Skeletal muscle tissue (tissue), 3 donors: ENCODE measurements at regions not wholly inside any gene's neighbourhood (a gene's known extent, or its start where the extent isn't known, plus 50 kb on each side); places are given as distances from the start of the nearest gene placed in this dataset.
"Not testable (repeated sequence)": the region's sequence is repeated elsewhere in the genome, so short reads cannot be mapped to it uniquely, and the experiment has no call there.

Experiments used
- H3K27ac ChIP-seq: one replicate; pipeline ENCODE4 v1.7.0; 2013; ENCODE audit warnings: mild to moderate bottlenecking, low read depth, low read length, inconsistent platforms
- H3K27me3 ChIP-seq, 3 donors: one replicate each; pipeline ENCODE4 v1.7.0; 2013; ENCODE audit warnings: low read length in 3 of 3; ENCODE audit not compliant: control insufficient read depth in 3 of 3, insufficient read depth in 3 of 3
- H3K36me3 ChIP-seq, 3 donors: one replicate each; pipeline ENCODE4 v1.7.0; 2013; ENCODE audit warnings: low read length in 3 of 3; ENCODE audit not compliant: control insufficient read depth in 3 of 3, insufficient read depth in 3 of 3
- H3K4me1 ChIP-seq, 3 donors: one replicate each; pipeline ENCODE4 v1.7.0; 2013; ENCODE audit warnings: low read length in 3 of 3, mild to moderate bottlenecking in 3 of 3; ENCODE audit not compliant: control insufficient read depth in 3 of 3, insufficient read depth in 3 of 3
- H3K4me3 ChIP-seq, 3 donors: one replicate each; pipeline ENCODE4 v1.7.0; 2013; ENCODE audit warnings: low read length in 3 of 3
- H3K9ac ChIP-seq, 3 donors: one replicate each; pipeline ENCODE4 v1.7.0; 2013; ENCODE audit warnings: low read length in 3 of 3, mild to moderate bottlenecking in 3 of 3, moderate library complexity in 2 of 3, low read depth in 1 of 3
- H3K9me3 ChIP-seq, 3 donors: one replicate each; pipeline ENCODE4 v1.7.0; 2013; ENCODE audit warnings: low read length in 3 of 3; ENCODE audit not compliant: control insufficient read depth in 3 of 3
- donor health status: Osteomylitis.

DNA sequence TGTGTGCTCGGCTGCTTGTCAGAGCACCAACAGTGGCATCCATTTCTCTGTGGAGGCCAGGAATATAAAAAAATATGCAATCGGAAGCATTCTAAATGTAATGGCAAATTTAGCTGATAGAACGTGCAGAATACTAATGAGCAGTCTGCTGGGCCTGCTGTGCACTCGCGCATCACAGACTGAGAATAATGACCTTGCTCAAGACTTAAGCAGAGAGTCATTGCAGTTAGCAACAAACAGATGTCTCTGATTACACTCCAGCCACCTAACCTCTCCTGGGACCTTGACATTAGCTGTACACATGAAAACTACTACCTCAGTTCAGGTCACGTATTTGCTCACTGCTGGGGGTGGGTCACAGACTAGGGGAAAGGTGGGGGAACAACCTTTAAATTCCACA, 269.2 kb upstream of the DAAM1 start:
- Histone ChIP-seq H3K4me3 (no peak overlapping the region), H3K9me3 (no peaks in the 10 kb centered on the region), H3K27ac (no peak overlapping the region), H3K9ac (no peak overlapping the region), H3K4me1 (no peaks in the 10 kb centered on the region), H3K27me3 (peaks cover 0 to 3% (median 2%) of the 10 kb centered on the region in 3 donors), H3K36me3 (no peaks in the 10 kb centered on the region)

DNA sequence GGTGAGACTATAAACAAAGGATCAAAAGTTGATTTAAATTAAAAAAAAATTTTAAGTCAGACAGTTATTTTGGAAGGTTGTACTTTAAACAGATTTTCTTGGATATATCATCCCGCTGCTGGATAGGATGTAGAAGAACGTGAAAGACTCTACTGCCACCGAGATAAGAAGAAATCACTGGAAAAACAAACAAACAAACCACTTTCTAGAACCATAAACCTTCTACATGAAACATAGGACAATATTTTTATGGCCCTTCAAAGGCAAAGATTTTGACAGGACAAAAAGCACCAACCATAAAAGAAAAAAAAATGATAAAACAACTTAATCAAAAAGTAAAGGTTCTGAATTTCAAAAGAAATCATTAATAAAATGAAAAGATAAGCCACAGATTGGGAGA, 268.2 kb upstream of the DAAM1 start:
- Histone ChIP-seq H3K4me3 (no peak overlapping the region), H3K27me3 (peaks cover 0 to 3% (median 2%) of the 10 kb centered on the region in 3 donors), H3K36me3 (no peaks in the 10 kb centered on the region), H3K9me3 (no peaks in the 10 kb centered on the region), H3K27ac (no peak overlapping the region), H3K4me1 (no peaks in the 10 kb centered on the region), H3K9ac (no peak overlapping the region)

DNA sequence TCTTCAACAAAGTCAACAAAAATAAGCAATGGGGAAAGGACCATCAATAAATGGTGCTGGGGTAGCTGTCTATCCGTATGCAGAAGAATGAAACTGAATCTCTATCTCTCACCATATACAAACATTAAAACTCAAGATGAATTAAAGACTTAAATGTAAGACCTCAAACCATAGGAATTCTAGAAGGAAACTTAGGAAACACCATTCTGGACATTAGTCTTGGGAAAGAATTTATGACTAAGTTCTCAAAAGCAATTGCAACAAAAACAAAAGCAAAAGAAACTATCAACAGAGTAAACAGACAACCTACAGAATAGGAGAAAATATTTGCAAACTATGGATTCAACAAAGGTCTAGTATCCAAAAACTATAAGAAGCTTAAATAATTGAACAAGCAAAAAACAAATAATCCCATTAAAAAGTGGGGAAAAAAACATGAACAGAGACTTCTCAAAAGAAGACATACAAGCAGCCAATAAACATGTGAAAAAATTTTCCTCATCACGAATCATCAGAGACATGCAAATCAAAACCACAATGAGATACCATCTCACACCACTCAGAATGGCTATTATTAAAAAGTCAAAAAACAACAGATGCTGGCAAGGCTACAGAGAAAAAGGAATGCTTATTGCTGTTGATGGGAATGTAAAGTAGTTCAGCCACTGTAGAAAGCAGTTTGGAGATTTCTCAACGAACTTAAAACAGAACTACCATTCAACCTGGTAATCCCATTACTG, 266.1 kb upstream of the DAAM1 start:
- H3K27me3 ChIP-seq, H3K27ac ChIP-seq, H3K4me1 ChIP-seq, H3K9me3 ChIP-seq, H3K4me3 ChIP-seq, H3K9ac ChIP-seq, H3K36me3 ChIP-seq: not testable (repeated sequence)

- peaks cover 0 to 3% (median 2%) of the 10 kb centered on the region in 3 donors for H3K27me3 ChIP-seq
- no peaks in the 10 kb centered on the region for H3K9me3 ChIP-seq
- no peak overlapping the region for H3K9ac ChIP-seq
- H3K4me3 ChIP-seq, result no peak overlapping the region
- H3K36me3 ChIP-seq, result no peaks in the 10 kb centered on the region
- no peak overlapping the region for H3K27ac ChIP-seq
- H3K4me1 ChIP-seq, result no peaks in the 10 kb centered on the region
Measured at GRCh38 chr14:58923751-58924405, 264.6 kb upstream of the DAAM1 start.

DNA sequence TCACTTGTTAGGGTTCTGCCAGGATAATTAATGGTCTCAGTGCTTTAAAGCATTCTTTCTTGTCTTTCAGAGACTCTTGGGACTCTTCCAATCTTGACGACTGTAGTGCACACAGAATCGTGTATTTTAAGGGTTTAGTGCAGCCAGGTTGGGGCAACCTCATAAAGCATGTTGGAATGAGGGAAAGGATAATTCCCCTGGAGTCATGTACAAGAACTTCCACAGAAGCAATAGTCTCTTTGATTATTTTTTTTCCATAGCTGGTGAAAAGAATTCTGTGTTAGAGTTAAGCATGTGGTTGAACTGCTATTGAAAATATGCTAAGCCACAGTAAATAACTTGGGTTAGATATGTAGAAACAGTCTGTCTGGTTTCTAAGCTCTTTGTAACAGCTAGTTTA, 246.8 kb upstream of the DAAM1 start:
- Histone ChIP-seq H3K9ac (no peak overlapping the region), H3K27me3 (no peaks in the 10 kb centered on the region), H3K9me3 (peaks cover 0 to 4% (median 0%) of the 10 kb centered on the region in 3 donors), H3K27ac (no peak overlapping the region), H3K4me3 (no peak overlapping the region), H3K4me1 (no peaks in the 10 kb centered on the region), H3K36me3 (no peaks in the 10 kb centered on the region)

GRCh38 chr14:58942516-58942915, 246.0 kb upstream of the DAAM1 start:
- H3K36me3 ChIP-seq, result no peaks in the 10 kb centered on the region
- H3K27ac ChIP-seq, result no peak overlapping the region
- H3K9me3 ChIP-seq, result peaks cover 0 to 4% (median 0%) of the 10 kb centered on the region in 3 donors
- H3K4me3 ChIP-seq, result no peak overlapping the region
- H3K9ac ChIP-seq, result no peak overlapping the region
- H3K4me1 ChIP-seq, result no peaks in the 10 kb centered on the region
- H3K27me3 ChIP-seq, result no peaks in the 10 kb centered on the region

DNA sequence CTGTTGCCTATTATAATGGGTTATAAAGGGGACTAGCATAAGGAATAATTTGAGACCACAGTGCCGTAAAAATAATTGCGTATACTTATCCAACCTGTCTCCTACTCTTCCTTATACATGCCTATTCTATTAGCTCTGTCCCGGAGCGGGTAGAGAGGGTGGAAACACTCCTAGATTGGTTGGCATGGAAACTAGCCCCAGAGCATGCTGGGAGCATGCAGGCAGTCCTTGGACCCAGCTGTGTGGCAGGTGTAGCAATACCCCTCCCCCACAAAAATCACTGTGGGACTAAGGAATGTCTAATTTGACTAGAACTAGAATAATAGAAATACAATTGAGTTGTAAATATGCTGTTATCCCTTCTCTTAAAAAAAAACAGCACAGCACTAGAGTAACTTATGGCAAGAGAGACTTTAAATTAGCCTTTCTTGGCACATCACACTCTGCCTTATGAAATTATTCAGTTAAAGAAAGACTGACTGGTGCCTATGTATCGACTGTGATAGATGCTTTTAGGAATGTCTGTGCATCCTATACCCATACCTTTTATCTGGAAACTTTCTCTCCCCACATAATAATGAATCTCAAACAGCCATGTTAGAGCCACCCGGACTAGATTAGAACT, 244.0 kb upstream of the DAAM1 start:
- Histone ChIP-seq H3K4me3 (no peak overlapping the region), H3K9ac (no peak overlapping the region), H3K27me3 (no peaks in the 10 kb centered on the region), H3K36me3 (no peaks in the 10 kb centered on the region), H3K9me3 (no peaks in the 10 kb centered on the region), H3K4me1 (no peaks in the 10 kb centered on the region), H3K27ac (no peak overlapping the region)

- H3K9ac ChIP-seq, result no peak overlapping the region
- no peaks in the 10 kb centered on the region for H3K9me3 ChIP-seq
- H3K4me1 ChIP-seq, result no peaks in the 10 kb centered on the region
- H3K27me3 ChIP-seq, result no peaks in the 10 kb centered on the region
- no peak overlapping the region for H3K27ac ChIP-seq
- H3K4me3 ChIP-seq, result no peak overlapping the region
- H3K36me3 ChIP-seq, result no peaks in the 10 kb centered on the region
Measured at GRCh38 chr14:58944968-58945356, 243.5 kb upstream of the DAAM1 start.

GRCh38 chr14:58946431-58946830, 242.0 kb upstream of the DAAM1 start:
- Histone ChIP-seq H3K9ac (no peak overlapping the region), H3K4me1 (no peaks in the 10 kb centered on the region), H3K4me3 (no peak overlapping the region), H3K9me3 (no peaks in the 10 kb centered on the region), H3K27ac (no peak overlapping the region), H3K36me3 (no peaks in the 10 kb centered on the region), H3K27me3 (no peaks in the 10 kb centered on the region)

GRCh38 chr14:58947156-58947555, 241.3 kb upstream of the DAAM1 start:
- Histone ChIP-seq H3K27ac (no peak overlapping the region), H3K9ac (no peak overlapping the region), H3K4me3 (no peak overlapping the region), H3K27me3 (no peaks in the 10 kb centered on the region), H3K9me3 (no peaks in the 10 kb centered on the region), H3K4me1 (no peaks in the 10 kb centered on the region), H3K36me3 (no peaks in the 10 kb centered on the region)
